Caco-2 (cell line): ENCODE measurements at regions not wholly inside any gene's neighbourhood (a gene's known extent, or its start where the extent isn't known, plus 50 kb on each side); places are given as distances from the start of the nearest gene placed in this dataset.

Experiments used
- BruUV-seq: library from RNA; stranded (reverse); fragments of 400-500 nt; replicated peaks from 2 replicates; lab custom pipeline; 2021; lab: Mats Ljungman, UMichigan
- CTCF ChIA-PET: fragments of 300-600 bp; sonication (Branson Sonifier 250); formaldehyde crosslinking; loops from one replicate; lab custom pipeline; 2022; ENCODE audit warnings: antibody characterized with exemption; lab: Charles Lee
- POLR2A ChIA-PET: fragments of 300-600 bp; sonication (Branson Sonifier 250); formaldehyde crosslinking; loops from one replicate; lab custom pipeline; 2022; ENCODE audit warnings: antibody characterized with exemption; lab: Charles Lee
- DNase-seq, 2 experiments: peaks; one replicate each; pipeline versions ENCODE4 v3.0.0 to v3.0.0-alpha.2; 2020 to 2022
- H3K27me3 ChIP-seq: replicated peaks from 2 replicates; pipeline ENCODE4 v1.6.0; 2011; ENCODE audit warnings: low read length; ENCODE audit not compliant: control insufficient read depth, insufficient read depth
- H3K36me3 ChIP-seq: 2 replicates; pipeline ENCODE4 v1.5.1; 2011; ENCODE audit warnings: low read length; ENCODE audit not compliant: control insufficient read depth, insufficient read depth
- H3K4me1 ChIP-seq: fragments of 250-450 bp; sonication (Bioruptor Pico); 2 replicates; pipeline ENCODE4 v1.5.1; 2020; ENCODE audit warnings: mild to moderate bottlenecking
- H3K4me3 ChIP-seq: 2 replicates; pipeline ENCODE4 v1.5.1; 2011; ENCODE audit warnings: low read depth, mild to moderate bottlenecking, control low read depth, low read length
- H3K9me3 ChIP-seq: fragments of 250-450 bp; sonication (Bioruptor Pico); 2 replicates; pipeline ENCODE4 v1.5.1; 2020; ENCODE audit warnings: mild to moderate bottlenecking, moderate library complexity
- H3K27ac Mint-ChIP-seq: one replicate; pipeline ENCODE4 v1.8.0; 2022; ENCODE audit warnings: mixed read lengths; ENCODE audit not compliant: unreplicated experiment
- H3K27me3 Mint-ChIP-seq: one replicate; pipeline ENCODE4 v1.8.0; 2022; ENCODE audit warnings: mixed read lengths; ENCODE audit not compliant: insufficient read depth, unreplicated experiment
- H3K36me3 Mint-ChIP-seq: one replicate; pipeline ENCODE4 v1.8.0; 2022; ENCODE audit warnings: mild to moderate bottlenecking, mixed read lengths; ENCODE audit not compliant: insufficient read depth, unreplicated experiment
- H3K4me1 Mint-ChIP-seq: one replicate; pipeline ENCODE4 v1.8.0; 2022; ENCODE audit warnings: low read depth, mixed read lengths; ENCODE audit not compliant: unreplicated experiment
- H3K4me3 Mint-ChIP-seq: one replicate; pipeline ENCODE4 v1.8.0; 2022; ENCODE audit warnings: mild to moderate bottlenecking, moderate library complexity, mixed read lengths; ENCODE audit not compliant: unreplicated experiment
- H3K9me3 Mint-ChIP-seq: one replicate; pipeline ENCODE4 v1.8.0; 2022; ENCODE audit warnings: mixed read lengths; ENCODE audit not compliant: unreplicated experiment
- CTCF ChIP-seq, 2 experiments: fragments of 200-600 bp in 1 of 2; IDR thresholded peaks; 1 replicate in 1 of 2; 2 replicates in 1 of 2; pipeline versions ENCODE4 v1.5.1 to v1.8.0; 2011 to 2022; ENCODE audit warnings: antibody characterized with exemption in 1 of 2, control low read depth in 1 of 2, inconsistent platforms in 1 of 2, low read depth in 1 of 2, low read length in 1 of 2, mild to moderate bottlenecking in 1 of 2, moderate library complexity in 1 of 2; ENCODE audit not compliant: insufficient read depth in 1 of 2, severe bottlenecking in 1 of 2, unreplicated experiment in 1 of 2
- intact Hi-C: fragments of 100-400 bp; cut with micrococcal nuclease; formaldehyde crosslinking; loops from one replicate; pipeline ENCODE4 v1.10.0; 2022; ENCODE audit not compliant: unreplicated experiment

DNA sequence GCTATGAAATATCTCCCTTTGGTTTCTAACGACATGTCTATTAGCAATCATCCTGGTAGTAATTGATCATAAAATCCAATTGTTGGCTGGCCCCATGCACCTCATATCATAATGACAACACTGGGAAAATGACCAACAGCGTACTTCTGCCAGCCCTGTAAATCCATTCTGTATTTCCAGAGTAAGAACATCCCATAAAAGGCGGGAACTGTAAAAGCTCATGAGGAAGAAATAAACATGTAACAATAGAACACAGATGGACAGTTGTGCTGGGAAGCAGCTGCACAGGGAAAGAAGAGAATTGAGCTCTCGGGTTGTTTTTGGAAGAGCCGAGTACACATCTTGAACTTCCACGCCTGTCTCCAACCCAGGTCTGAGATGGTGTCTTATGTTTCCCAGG, 218.7 kb downstream of the CMPK2 start:
- Mint-ChIP-seq H3K9me3 (no peaks in the 10 kb centered on the region), H3K4me3 (no peak overlapping the region), H3K4me1 (no peaks in the 10 kb centered on the region), H3K27ac (no peak overlapping the region), H3K36me3 (no peaks in the 10 kb centered on the region), H3K27me3 (peaks cover 3% of the 10 kb centered on the region)
- Histone ChIP-seq H3K4me1 (no peaks in the 10 kb centered on the region), H3K27me3 (no peaks in the 10 kb centered on the region), H3K4me3 (no peak overlapping the region), H3K9me3 (no peaks in the 10 kb centered on the region), H3K36me3 (no peaks in the 10 kb centered on the region)
- BruUV-seq, result no TSS peak
- ChIA-PET CTCF (no interaction called here), POLR2A (no interaction called here)
- TF ChIP-seq CTCF (IDR thresholded peaks at IDR 0.05; ENCODE audit: insufficient read depth in 1 of 2, low read depth in 1 of 2, low read length in 1 of 2, severe bottlenecking in 1 of 2, unreplicated experiment in 1 of 2), result no peak
- intact Hi-C loops, result no loop called here
- DNase-seq, result no peak

- Histone ChIP-seq H3K4me1 (no peaks in the 10 kb centered on the region), H3K4me3 (no peak overlapping the region), H3K36me3 (no peaks in the 10 kb centered on the region), H3K27me3 (no peaks in the 10 kb centered on the region), H3K9me3 (no peaks in the 10 kb centered on the region)
- CTCF ChIA-PET, result interaction anchor here (0.6 kb wide), 1 partner anchor 560 kb away, joined by 4 read pairs; no protein-coding TSS in a partner anchor
- TF ChIP-seq CTCF (IDR thresholded peaks at IDR 0.05; ENCODE audit: insufficient read depth in 1 of 2, low read depth in 1 of 2, low read length in 1 of 2, severe bottlenecking in 1 of 2, unreplicated experiment in 1 of 2), result no peak
- Mint-ChIP-seq H3K36me3 (no peaks in the 10 kb centered on the region), H3K9me3 (no peaks in the 10 kb centered on the region), H3K27me3 (peaks cover 6% of the 10 kb centered on the region), H3K4me3 (no peak overlapping the region), H3K4me1 (no peaks in the 10 kb centered on the region), H3K27ac (no peak overlapping the region)
- POLR2A ChIA-PET, result no interaction called here
- no TSS peak for BruUV-seq
- intact Hi-C loops, result no loop called here
- no peak for DNase-seq
These were observed 217.0 kb downstream of the CMPK2 start for GRCh38 chr2:6648596-6649247.

DNA sequence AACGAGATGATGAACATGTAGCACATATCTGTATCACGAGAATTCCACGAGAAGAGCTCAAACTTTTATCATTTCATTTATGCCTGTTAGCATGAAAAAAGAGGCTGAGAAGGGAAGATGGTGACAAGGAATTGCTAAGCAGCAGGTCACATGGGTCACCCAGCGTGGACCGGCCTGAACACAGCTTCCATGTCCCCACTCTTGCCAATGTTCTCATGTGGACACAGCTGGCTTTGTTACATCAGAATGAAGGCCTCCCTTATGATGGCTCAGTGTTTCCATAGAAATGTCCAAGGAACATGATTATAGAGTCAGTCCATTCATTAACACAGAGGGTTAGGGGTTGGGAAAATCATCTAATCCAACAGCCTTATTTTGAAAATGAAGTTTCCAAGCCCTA, 215.4 kb downstream of the CMPK2 start:
- CTCF ChIA-PET, result no interaction called here
- Histone ChIP-seq H3K4me3 (no peak overlapping the region), H3K27me3 (no peaks in the 10 kb centered on the region), H3K9me3 (no peaks in the 10 kb centered on the region), H3K4me1 (no peaks in the 10 kb centered on the region), H3K36me3 (no peaks in the 10 kb centered on the region)
- H3K36me3 Mint-ChIP-seq, result no peaks in the 10 kb centered on the region
- no peaks in the 10 kb centered on the region for H3K9me3 Mint-ChIP-seq
- H3K27me3 Mint-ChIP-seq, result peaks cover 6% of the 10 kb centered on the region
- H3K4me3 Mint-ChIP-seq, result no peak overlapping the region
- POLR2A ChIA-PET, result no interaction called here
- BruUV-seq, result no TSS peak
- H3K27ac Mint-ChIP-seq, result no peak overlapping the region
- no peak for DNase-seq
- TF ChIP-seq CTCF (IDR thresholded peaks at IDR 0.05; ENCODE audit: insufficient read depth in 1 of 2, low read depth in 1 of 2, low read length in 1 of 2, severe bottlenecking in 1 of 2, unreplicated experiment in 1 of 2), result no peak
- intact Hi-C loops, result no loop called here
- no peaks in the 10 kb centered on the region for H3K4me1 Mint-ChIP-seq
